Tibial nerve (tissue), 3 donors: ENCODE measurements at regions not wholly inside any gene's neighbourhood (a gene's known extent, or its start where the extent isn't known, plus 50 kb on each side); places are given as distances from the start of the nearest gene placed in this dataset.

Experiments
- POLR2A ChIP-seq, 2 donors: fragments of 450-650 bp; IDR thresholded peaks; one replicate each; pipeline ENCODE4 v1.6.1; 2017; ENCODE audit warnings: antibody characterized with exemption in 2 of 2, mild to moderate bottlenecking in 2 of 2, moderate library complexity in 2 of 2
- TF ChIP-seq, protein P1 (sequence below), 5 experiments: fragments of 200-600 bp in 3 of 5; fragments of 450-650 bp in 2 of 5; sonication (generic) in 3 of 5; IDR thresholded peaks; one replicate each; pipeline ENCODE4 v1.5.1; 2016 to 2019; ENCODE audit warnings: antibody characterized with exemption in 5 of 5, mild to moderate bottlenecking in 3 of 5, moderate library complexity in 2 of 5

DNA sequence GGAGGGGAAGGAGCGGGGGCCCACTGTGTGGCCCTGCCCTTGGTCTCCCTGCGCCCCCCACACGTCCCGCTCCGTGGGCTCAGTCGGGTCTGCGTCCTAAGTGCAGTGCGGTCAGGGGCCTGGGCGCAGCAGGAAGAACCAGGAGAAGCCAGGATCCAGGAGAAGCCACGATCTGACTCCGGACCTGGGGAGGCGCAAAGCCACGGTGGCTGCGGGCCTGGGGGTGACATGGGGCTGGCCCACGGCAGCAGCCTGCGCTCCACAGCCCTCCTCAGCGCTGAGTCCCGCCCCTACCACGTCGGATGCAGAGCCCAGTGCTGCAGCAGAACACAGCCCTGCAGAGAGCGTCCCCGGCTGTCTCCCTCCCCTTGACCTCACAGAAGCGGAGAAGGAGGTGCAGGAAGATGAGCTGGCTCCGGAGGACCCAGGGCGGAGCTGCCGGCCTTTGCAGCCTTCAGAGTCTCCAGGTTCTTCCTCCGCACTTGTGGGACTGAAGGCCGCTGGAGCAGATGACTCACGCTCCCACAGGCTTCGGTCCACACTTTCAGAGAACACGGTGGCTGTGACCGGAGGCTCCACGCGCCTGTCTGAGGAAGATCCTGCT is 589.2 kb upstream of the SALL3 start:
- TF ChIP-seq, protein P1, sequence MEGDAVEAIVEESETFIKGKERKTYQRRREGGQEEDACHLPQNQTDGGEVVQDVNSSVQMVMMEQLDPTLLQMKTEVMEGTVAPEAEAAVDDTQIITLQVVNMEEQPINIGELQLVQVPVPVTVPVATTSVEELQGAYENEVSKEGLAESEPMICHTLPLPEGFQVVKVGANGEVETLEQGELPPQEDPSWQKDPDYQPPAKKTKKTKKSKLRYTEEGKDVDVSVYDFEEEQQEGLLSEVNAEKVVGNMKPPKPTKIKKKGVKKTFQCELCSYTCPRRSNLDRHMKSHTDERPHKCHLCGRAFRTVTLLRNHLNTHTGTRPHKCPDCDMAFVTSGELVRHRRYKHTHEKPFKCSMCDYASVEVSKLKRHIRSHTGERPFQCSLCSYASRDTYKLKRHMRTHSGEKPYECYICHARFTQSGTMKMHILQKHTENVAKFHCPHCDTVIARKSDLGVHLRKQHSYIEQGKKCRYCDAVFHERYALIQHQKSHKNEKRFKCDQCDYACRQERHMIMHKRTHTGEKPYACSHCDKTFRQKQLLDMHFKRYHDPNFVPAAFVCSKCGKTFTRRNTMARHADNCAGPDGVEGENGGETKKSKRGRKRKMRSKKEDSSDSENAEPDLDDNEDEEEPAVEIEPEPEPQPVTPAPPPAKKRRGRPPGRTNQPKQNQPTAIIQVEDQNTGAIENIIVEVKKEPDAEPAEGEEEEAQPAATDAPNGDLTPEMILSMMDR (IDR thresholded peaks at IDR 0.05), result no peak
- TF ChIP-seq POLR2A (IDR thresholded peaks at IDR 0.05), result no peak
